H1 (cell line): ENCODE measurements at regions not wholly inside any gene's neighbourhood (a gene's known extent, or its start where the extent isn't known, plus 50 kb on each side); places are given as distances from the start of the nearest gene placed in this dataset.

Source experiments
- CTCF ChIA-PET: fragments of 300-600 bp; sonication (Branson Sonifier 250); formaldehyde crosslinking; loops from one replicate; lab custom pipeline; 2021; ENCODE audit not compliant: partially characterized antibody; lab: Charles Lee
- POLR2A ChIA-PET: fragments of 300-600 bp; sonication (Branson Sonifier 250); formaldehyde crosslinking; loops from one replicate; lab custom pipeline; 2021; ENCODE audit warnings: inconsistent platforms; ENCODE audit not compliant: partially characterized antibody; lab: Charles Lee
- DNase-seq, 2 experiments: peaks; one replicate each; pipeline versions ENCODE4 v3.0.0 to v3.0.0-alpha.2; 2010 to 2022; ENCODE audit warnings: low spot score in 2 of 2, low read depth in 1 of 2, mixed read lengths in 1 of 2
- FAIRE-seq: peaks from 2 replicates; lab custom pipeline; 2011; peaks lifted over from hg19 to GRCh38; lab: Jason Lieb, UNC
- H2AFZ ChIP-seq: 2 replicates; pipeline ENCODE4 v1.8.1; 2012; ENCODE audit warnings: low read length, inconsistent platforms
- H2AK5ac ChIP-seq: 2 replicates; pipeline ENCODE4 v1.6.1; 2013; ENCODE audit warnings: low read depth, low read length
- H2BK120ac ChIP-seq: replicated peaks from 2 replicates; pipeline ENCODE3; 2013; ENCODE audit warnings: low read depth, low read length, inconsistent platforms
- H2BK12ac ChIP-seq: 2 replicates; pipeline ENCODE4 v1.6.1; 2013; ENCODE audit warnings: low read depth, low read length
- H2BK15ac ChIP-seq: 2 replicates; pipeline ENCODE4 v1.6.1; 2013; ENCODE audit warnings: low read length
- H2BK20ac ChIP-seq: 2 replicates; pipeline ENCODE4 v1.6.1; 2013; ENCODE audit warnings: low read length
- H2BK5ac ChIP-seq: 2 replicates; pipeline ENCODE4 v1.6.1; 2013; ENCODE audit warnings: low read depth, low read length
- H3K14ac ChIP-seq: 2 replicates; pipeline ENCODE4 v1.6.1; 2013; ENCODE audit warnings: inconsistent platforms; ENCODE audit not compliant: insufficient read length
- H3K18ac ChIP-seq: 2 replicates; pipeline ENCODE4 v1.6.1; 2013; ENCODE audit warnings: low read length; ENCODE audit errors: extremely low read depth
- H3K23ac ChIP-seq: 2 replicates; pipeline ENCODE4 v1.6.1; 2013; ENCODE audit warnings: inconsistent platforms; ENCODE audit not compliant: insufficient read length
- H3K23me2 ChIP-seq: 2 replicates; pipeline ENCODE4 v1.6.1; 2013; ENCODE audit warnings: low read depth, low read length
- H3K27ac ChIP-seq: 2 replicates; pipeline ENCODE4 v1.6.1; 2011; ENCODE audit warnings: low read depth, low read length, inconsistent platforms
- H3K27me3 ChIP-seq, 4 experiments: replicated peaks in 1 of 4; 1 replicate in 1 of 4; 2 replicates in 3 of 4; pipeline versions ENCODE4 v1.6.1 to v1.8.1; 2011 to 2013; ENCODE audit warnings: low read length in 3 of 4, mild to moderate bottlenecking in 3 of 4, inconsistent platforms in 2 of 4, mixed read lengths in 2 of 4, moderate library complexity in 1 of 4; ENCODE audit not compliant: control insufficient read depth in 3 of 4, insufficient read depth in 3 of 4; ENCODE audit errors: extremely low read depth in 1 of 4
- H3K36me3 ChIP-seq, 4 experiments: 2 replicates each; pipeline versions ENCODE4 v1.6.1 to v1.8.1; 2011 to 2013; ENCODE audit warnings: mild to moderate bottlenecking in 4 of 4, low read length in 3 of 4, moderate library complexity in 2 of 4, control low read depth in 1 of 4, inconsistent platforms in 1 of 4; ENCODE audit not compliant: insufficient read depth in 4 of 4, control insufficient read depth in 2 of 4
- H3K4ac ChIP-seq: replicated peaks from 2 replicates; pipeline ENCODE3; 2013; ENCODE audit warnings: low read length, low read depth, mixed read lengths, inconsistent platforms; ENCODE audit not compliant: insufficient read length
- H3K4me1 ChIP-seq, 4 experiments: replicated peaks in 1 of 4; 1 replicate in 1 of 4; 2 replicates in 3 of 4; pipeline versions ENCODE4 v1.6.1 to v1.8.1; 2011 to 2013; ENCODE audit warnings: low read length in 3 of 4, inconsistent platforms in 2 of 4, mixed read lengths in 1 of 4; ENCODE audit not compliant: insufficient read depth in 4 of 4, control insufficient read depth in 3 of 4
- H3K4me2 ChIP-seq, 2 experiments: 2 replicates each; pipeline versions ENCODE4 v1.6.1 to v1.8.1; 2011 to 2013; ENCODE audit warnings: low read depth in 2 of 2, low read length in 2 of 2, control low read depth in 1 of 2, inconsistent platforms in 1 of 2, mild to moderate bottlenecking in 1 of 2; ENCODE audit not compliant: insufficient read depth in 1 of 2
- H3K4me3 ChIP-seq, 4 experiments: fragments of 200-600, 300-600 bp in 1 of 4; sonication (generic), shearing (Covaris generic), sonication (Bioruptor Twin) in 1 of 4; 2 replicates each; pipeline versions ENCODE4 v1.5.1 to v1.8.1; 2011 to 2016; ENCODE audit warnings: low read length in 4 of 4, low read depth in 3 of 4, control low read depth in 2 of 4, inconsistent platforms in 2 of 4, mild to moderate bottlenecking in 2 of 4, mixed read lengths in 1 of 4, moderate library complexity in 1 of 4; ENCODE audit not compliant: insufficient read depth in 2 of 4; ENCODE audit errors: extremely low read depth in 1 of 4
- H3K56ac ChIP-seq: replicated peaks from 2 replicates; pipeline ENCODE3; 2013; ENCODE audit warnings: low read depth, mild to moderate bottlenecking, mixed read lengths, low read length, inconsistent platforms; ENCODE audit not compliant: insufficient read length
- H3K79me1 ChIP-seq: 2 replicates; pipeline ENCODE4 v1.6.1; 2013; ENCODE audit warnings: low read depth, low read length, control low read depth
- H3K79me2 ChIP-seq, 2 experiments: 2 replicates each; pipeline versions ENCODE4 v1.6.1 to v1.8.1; 2012 to 2013; ENCODE audit warnings: low read length in 2 of 2, mild to moderate bottlenecking in 2 of 2, inconsistent platforms in 1 of 2; ENCODE audit not compliant: insufficient read depth in 2 of 2, control insufficient read depth in 1 of 2
- H3K9ac ChIP-seq, 4 experiments: replicated peaks in 1 of 4; 1 replicate in 1 of 4; 2 replicates in 3 of 4; pipeline versions ENCODE4 v1.6.1 to v1.8.1; 2011 to 2013; ENCODE audit warnings: low read depth in 3 of 4, low read length in 3 of 4, control low read depth in 2 of 4, mild to moderate bottlenecking in 2 of 4, moderate library complexity in 2 of 4, inconsistent platforms in 1 of 4; ENCODE audit errors: extremely low read depth in 1 of 4
- H3K9me3 ChIP-seq, 2 experiments: 2 replicates each; pipeline versions ENCODE4 v1.6.1 to v1.8.1; 2012 to 2013; ENCODE audit warnings: mild to moderate bottlenecking in 2 of 2, moderate library complexity in 2 of 2, control low read depth in 1 of 2, inconsistent platforms in 1 of 2, low read depth in 1 of 2, low read length in 1 of 2, mixed read lengths in 1 of 2; ENCODE audit not compliant: insufficient read depth in 2 of 2
- H4K20me1 ChIP-seq, 2 experiments: replicated peaks in 1 of 2; 2 replicates each; pipeline versions ENCODE3 to v1.8.1; 2011 to 2013; ENCODE audit warnings: inconsistent platforms in 2 of 2, low read length in 2 of 2, mild to moderate bottlenecking in 1 of 2; ENCODE audit not compliant: insufficient read depth in 2 of 2, control insufficient read depth in 1 of 2
- H4K5ac ChIP-seq: 2 replicates; pipeline ENCODE4 v1.6.1; 2013; ENCODE audit warnings: low read length, low read depth, mixed read lengths, inconsistent platforms; ENCODE audit not compliant: insufficient read length
- H4K8ac ChIP-seq: 2 replicates; pipeline ENCODE4 v1.8.0; 2013; ENCODE audit warnings: mild to moderate bottlenecking, moderate library complexity, low read length, inconsistent platforms; ENCODE audit not compliant: insufficient read depth; ENCODE audit errors: extremely low read depth
- H4K91ac ChIP-seq: replicated peaks from 2 replicates; pipeline ENCODE3; 2013; ENCODE audit warnings: low read length, mixed read lengths, inconsistent platforms; ENCODE audit not compliant: insufficient read length
- SP1 ChIP-seq: IDR thresholded peaks from 2 replicates; pipeline ENCODE4 v1.6.1; 2011; ENCODE audit warnings: low read depth, low read length
- WGBS, 2 experiments: shearing (Covaris generic) in 1 of 2; methylation state at CpG; one replicate each; pipeline versions ENCODE4 v1.1.6 to v1.1.7; 2013 to 2015; ENCODE audit warnings: low lambda C conversion rate in 2 of 2, mixed read lengths in 2 of 2, inconsistent platforms in 1 of 2, low coverage in 1 of 2, missing lambda C conversion rate in 1 of 2; ENCODE audit not compliant: insufficient replicate concordance in 2 of 2, insufficient coverage in 1 of 2, insufficient read length in 1 of 2; ENCODE audit errors: extremely low coverage in 1 of 2, missing lambda C conversion rate in 1 of 2; 5-methylcytosine and 5-hydroxymethylcytosine counted together

DNA sequence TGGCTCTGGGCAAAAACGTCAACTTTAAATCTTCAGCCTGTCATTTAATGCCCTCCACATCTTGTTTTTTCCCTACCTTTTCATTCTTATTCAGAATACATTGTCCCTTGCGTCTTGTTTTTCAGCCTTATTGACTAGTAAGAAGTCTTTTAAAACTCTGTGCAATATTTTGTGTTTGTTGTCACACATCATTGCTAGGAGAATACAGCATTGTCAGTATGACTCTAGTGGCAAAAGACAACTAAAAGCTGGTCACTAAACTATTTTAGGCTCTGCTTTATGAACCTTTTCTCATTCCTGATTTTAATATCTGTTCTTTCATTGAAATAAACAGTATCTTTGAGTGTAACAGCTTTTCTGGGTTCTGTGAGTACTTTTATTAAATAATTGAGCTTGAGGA, 447.8 kb upstream of the CCDC179 start:
- Histone ChIP-seq H3K4me1 (no peaks in the 10 kb centered on the region), H3K14ac (no peak overlapping the region), H2BK120ac (no peak overlapping the region), H2BK15ac (no peak overlapping the region), H3K23me2 (no peaks in the 10 kb centered on the region), H2BK5ac (no peak overlapping the region), H3K4ac (no peak overlapping the region), H3K18ac (no peak overlapping the region), H4K8ac (no peak overlapping the region), H3K56ac (no peak overlapping the region), H4K20me1 (no peaks in the 10 kb centered on the region), H4K91ac (no peak overlapping the region), H4K5ac (no peak overlapping the region), H3K79me2 (no peaks in the 10 kb centered on the region), H3K23ac (no peak overlapping the region), H3K9ac (no peak overlapping the region), H2BK12ac (no peak overlapping the region), H3K9me3 (no peaks in the 10 kb centered on the region), H3K27me3 (no peaks in the 10 kb centered on the region), H3K36me3 (no peaks in the 10 kb centered on the region), H3K79me1 (no peaks in the 10 kb centered on the region), H2AK5ac (no peak overlapping the region), H2AFZ (no peak overlapping the region), H3K4me3 (no peak overlapping the region), H3K4me2 (no peak overlapping the region), H2BK20ac (no peak overlapping the region), H3K27ac (no peak overlapping the region)
- POLR2A ChIA-PET: no interaction called here
- FAIRE-seq (no peak), DNase-seq (no peak)
- WGBS, 2 experiments: 76% methylated on average over 2 of the region's 2 CpGs; no CpG with 5 or more reads in 1 of the 2 experiments
- CTCF ChIA-PET: no interaction called here
- TF ChIP-seq SP1: no peak
